ENCODE measurements at regions not wholly inside any gene's neighbourhood (a gene's known extent, or its start where the extent isn't known, plus 50 kb on each side); places are given as distances from the start of the nearest gene placed in this dataset.

GRCh38 chrX:150152546-150152945 is 210.6 kb upstream of the MAMLD1 start:
- no peak overlapping the region for H2AFZ ChIP-seq

GRCh38 chrX:150155436-150156035 is 207.6 kb upstream of the MAMLD1 start:
- no peak for TF ChIP-seq EZH2 (IDR thresholded peaks at IDR 0.05; ENCODE audit: borderline replicate concordance)
- TF ChIP-seq CTCF (IDR thresholded peaks at IDR 0.05; ENCODE audit: poor library complexity): no peak
- TF ChIP-seq EZH2phosphoT487 (IDR thresholded peaks at IDR 0.05; ENCODE audit: low read depth, severe bottlenecking, unreplicated experiment): no peak
- H3K4me1 ChIP-seq (ENCODE audit: insufficient read depth): no peaks in the 10 kb centered on the region
- no peak overlapping the region for H3K27ac ChIP-seq
- no peak overlapping the region for H3K4me2 ChIP-seq
- H3K27me3 ChIP-seq: no peaks in the 10 kb centered on the region
- H3K36me3 ChIP-seq (replicated peaks; ENCODE audit: insufficient read depth, low read depth): no peaks in the 10 kb centered on the region
- H2AFZ ChIP-seq: no peak overlapping the region
- H3K4me3 ChIP-seq: no peak overlapping the region
- H4K20me1 ChIP-seq (ENCODE audit: insufficient read depth, poor library complexity, severe bottlenecking): no peaks in the 10 kb centered on the region
- H3K9me3 ChIP-seq (ENCODE audit: low read depth): no peaks in the 10 kb centered on the region
- H3K9me2 ChIP-seq (replicated peaks; ENCODE audit: insufficient read depth): no peaks in the 10 kb centered on the region
- H3K79me2 ChIP-seq: no peaks in the 10 kb centered on the region
- WGBS (ENCODE audit: low lambda C conversion rate, missing lambda C conversion rate): 59% methylated on average over 5 of the region's 5 CpGs
- DNase-seq (ENCODE audit: low spot score): peak; percentile 60

More at GRCh38 chrX:150152546-150152945, 210.6 kb upstream of the MAMLD1 start:
- no peaks in the 10 kb centered on the region for H3K27me3 ChIP-seq
- H3K27ac ChIP-seq: no peak overlapping the region
- no peak overlapping the region for H3K4me3 ChIP-seq
- no peaks in the 10 kb centered on the region for H3K79me2 ChIP-seq
- no peak overlapping the region for H3K4me2 ChIP-seq
- 78% methylated on average over 2 of the region's 2 CpGs for WGBS (ENCODE audit: low lambda C conversion rate, missing lambda C conversion rate)
- TF ChIP-seq EZH2phosphoT487 (IDR thresholded peaks at IDR 0.05; ENCODE audit: low read depth, severe bottlenecking, unreplicated experiment) (no peak), EZH2 (IDR thresholded peaks at IDR 0.05; ENCODE audit: borderline replicate concordance) (no peak), CTCF (IDR thresholded peaks at IDR 0.05; ENCODE audit: poor library complexity) (no peak)
- H3K9me3 ChIP-seq (ENCODE audit: low read depth): no peaks in the 10 kb centered on the region
- no peaks in the 10 kb centered on the region for H4K20me1 ChIP-seq (ENCODE audit: insufficient read depth, poor library complexity, severe bottlenecking)
- no peaks in the 10 kb centered on the region for H3K4me1 ChIP-seq (ENCODE audit: insufficient read depth)
- H3K36me3 ChIP-seq (replicated peaks; ENCODE audit: insufficient read depth, low read depth): no peaks in the 10 kb centered on the region
- no peaks in the 10 kb centered on the region for H3K9me2 ChIP-seq (replicated peaks; ENCODE audit: insufficient read depth)
- DNase-seq (ENCODE audit: low spot score): no peak

GRCh38 chrX:150156615-150157014 is 206.5 kb upstream of the MAMLD1 start:
- Histone ChIP-seq H3K79me2 (no peaks in the 10 kb centered on the region), H4K20me1 (ENCODE audit: insufficient read depth, poor library complexity, severe bottlenecking) (no peaks in the 10 kb centered on the region), H3K36me3 (replicated peaks; ENCODE audit: insufficient read depth, low read depth) (no peaks in the 10 kb centered on the region), H3K9me3 (ENCODE audit: low read depth) (no peaks in the 10 kb centered on the region), H3K9me2 (replicated peaks; ENCODE audit: insufficient read depth) (no peaks in the 10 kb centered on the region), H3K4me3 (no peak overlapping the region), H3K4me2 (no peak overlapping the region), H3K27ac (no peak overlapping the region), H3K4me1 (ENCODE audit: insufficient read depth) (no peaks in the 10 kb centered on the region), H2AFZ (no peak overlapping the region), H3K27me3 (no peaks in the 10 kb centered on the region)
- 78% methylated on average over 4 of the region's 4 CpGs for WGBS (ENCODE audit: low lambda C conversion rate, missing lambda C conversion rate)
- no peak for DNase-seq (ENCODE audit: low spot score)
- no peak for TF ChIP-seq EZH2 (IDR thresholded peaks at IDR 0.05; ENCODE audit: borderline replicate concordance)
- no peak for TF ChIP-seq EZH2phosphoT487 (IDR thresholded peaks at IDR 0.05; ENCODE audit: low read depth, severe bottlenecking, unreplicated experiment)
- no peak for TF ChIP-seq CTCF (IDR thresholded peaks at IDR 0.05; ENCODE audit: poor library complexity)
